Kidney (tissue), 13 donors: ENCODE measurements at regions not wholly inside any gene's neighbourhood (a gene's known extent, or its start where the extent isn't known, plus 50 kb on each side); places are given as distances from the start of the nearest gene placed in this dataset.

Experiments
- DNase-seq, 5 donors: peaks; one replicate each; pipeline ENCODE4 v3.0.0-alpha.2; 2013 to 2020
- FAIRE-seq: peaks from 2 replicates; lab custom pipeline; 2012; peaks lifted over from hg19 to GRCh38; lab: Jason Lieb, UNC
- H3K27ac ChIP-seq, 2 donors: one replicate each; pipeline ENCODE4 v1.7.0; 2013; ENCODE audit warnings: low read depth in 2 of 2, low read length in 2 of 2, inconsistent platforms in 1 of 2
- H3K27me3 ChIP-seq: one replicate; pipeline ENCODE4 v1.7.1; 2013; ENCODE audit warnings: low read length, inconsistent platforms; ENCODE audit not compliant: control insufficient read depth, insufficient read depth
- H3K36me3 ChIP-seq, 3 donors: one replicate each; pipeline versions ENCODE4 v1.7.0 to v1.7.1; 2013; ENCODE audit warnings: low read length in 3 of 3, control low read depth in 1 of 3, inconsistent platforms in 1 of 3; ENCODE audit not compliant: insufficient read depth in 3 of 3, control insufficient read depth in 2 of 3
- H3K4me1 ChIP-seq, 3 donors: one replicate each; pipeline versions ENCODE4 v1.7.0 to v1.7.1; 2013; ENCODE audit warnings: low read length in 3 of 3, inconsistent platforms in 1 of 3, low read depth in 1 of 3; ENCODE audit not compliant: control insufficient read depth in 2 of 3, insufficient read depth in 2 of 3
- H3K4me3 ChIP-seq, 3 donors: one replicate each; pipeline versions ENCODE4 v1.7.0 to v1.8.1; 2013; ENCODE audit warnings: low read length in 3 of 3, control low read depth in 1 of 3, inconsistent platforms in 1 of 3
- H3K9ac ChIP-seq, 3 donors: one replicate each; pipeline versions ENCODE4 v1.7.0 to v1.7.1; 2013; ENCODE audit warnings: low read length in 3 of 3, control low read depth in 1 of 3, inconsistent platforms in 1 of 3
- H3K9me3 ChIP-seq, 3 donors: one replicate each; pipeline versions ENCODE4 v1.7.0 to v1.7.1; 2013; ENCODE audit warnings: low read length in 3 of 3, control low read depth in 1 of 3, inconsistent platforms in 1 of 3; ENCODE audit not compliant: control insufficient read depth in 2 of 3, insufficient read depth in 1 of 3
- CTCF ChIP-seq: IDR thresholded peaks from 3 replicates; pipeline ENCODE4 v1.5.1; 2012; ENCODE audit warnings: mild to moderate bottlenecking, moderate library complexity, borderline replicate concordance; ENCODE audit not compliant: insufficient read depth; ENCODE audit errors: extremely low read depth
- intact Hi-C: fragments of 100-400 bp; cut with DNase I; formaldehyde crosslinking; loops from one replicate; pipeline ENCODE4 v1.11.1; 2022
- donor health status: control.
- donor health status: control.
- donor health status: control.
- donor health status: control.
- donor health status: control.
- donor health status: DM: yes; HTN: yes; CAD: no.
- donor health status: Normal renal cell carcinoma (clear cell type).

GRCh38 chr5:125926172-125926571 lies 497.0 kb upstream of the GRAMD2B start:
- H3K4me1 ChIP-seq = no peaks in the 10 kb centered on the region
- intact Hi-C loops = no loop called here
- no peaks in the 10 kb centered on the region for H3K36me3 ChIP-seq
- H3K27me3 ChIP-seq = no peaks in the 10 kb centered on the region
- no peak overlapping the region for H3K9ac ChIP-seq
- no peak for FAIRE-seq
- DNase-seq = no peak
- H3K9me3 ChIP-seq = no peaks in the 10 kb centered on the region
- no peak for TF ChIP-seq CTCF
- no peak overlapping the region for H3K4me3 ChIP-seq
- no peak overlapping the region for H3K27ac ChIP-seq

GRCh38 chr5:125928663-125929062 lies 494.5 kb upstream of the GRAMD2B start:
- Histone ChIP-seq H3K27ac (no peak overlapping the region), H3K9ac (no peak overlapping the region), H3K36me3 (no peaks in the 10 kb centered on the region), H3K4me3 (no peak overlapping the region), H3K27me3 (no peaks in the 10 kb centered on the region), H3K4me1 (no peaks in the 10 kb centered on the region), H3K9me3 (no peaks in the 10 kb centered on the region)
- intact Hi-C loops = no loop called here
- no peak for FAIRE-seq
- no peak for TF ChIP-seq CTCF
- peak in 1 of 5 donors; percentile 25 for DNase-seq

GRCh38 chr5:125950012-125950615 lies 473.1 kb upstream of the GRAMD2B start:
- Histone ChIP-seq H3K9me3 (no peaks in the 10 kb centered on the region), H3K27me3 (no peaks in the 10 kb centered on the region), H3K4me1 (no peaks in the 10 kb centered on the region), H3K9ac (no peak overlapping the region), H3K4me3 (no peak overlapping the region), H3K36me3 (no peaks in the 10 kb centered on the region), H3K27ac (no peak overlapping the region)
- no peak for TF ChIP-seq CTCF
- DNase-seq = no peak
- no peak for FAIRE-seq
- intact Hi-C loops = no loop called here

DNA sequence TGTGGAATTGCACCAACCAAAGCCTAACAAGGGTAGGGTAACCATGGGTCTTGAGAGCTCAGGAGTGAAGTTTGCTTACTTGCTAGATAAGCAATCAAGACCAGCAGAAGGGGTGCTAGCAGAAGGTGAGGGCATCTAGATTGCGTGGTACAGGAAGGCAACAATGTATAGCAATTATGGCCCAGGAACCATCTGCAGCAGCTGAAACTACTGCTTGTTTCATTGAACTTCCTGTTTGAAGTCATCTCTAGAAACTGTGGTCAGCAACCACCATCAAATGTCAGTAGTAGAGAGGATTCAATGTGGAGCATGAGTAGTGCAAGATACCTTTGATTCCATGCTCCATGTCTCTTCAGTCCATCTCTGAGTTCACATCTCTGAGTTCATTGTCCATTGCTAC lies 462.1 kb upstream of the GRAMD2B start:
- FAIRE-seq = no peak
- Histone ChIP-seq H3K4me1 (no peaks in the 10 kb centered on the region), H3K9me3 (no peaks in the 10 kb centered on the region), H3K4me3 (no peak overlapping the region), H3K27ac (no peak overlapping the region), H3K9ac (no peak overlapping the region), H3K36me3 (no peaks in the 10 kb centered on the region), H3K27me3 (no peaks in the 10 kb centered on the region)
- intact Hi-C loops = no loop called here
- no peak for DNase-seq
- TF ChIP-seq CTCF = no peak
